ENCODE measurements at regions not wholly inside any gene's neighbourhood (a gene's known extent, or its start where the extent isn't known, plus 50 kb on each side); places are given as distances from the start of the nearest gene placed in this dataset.

DNA sequence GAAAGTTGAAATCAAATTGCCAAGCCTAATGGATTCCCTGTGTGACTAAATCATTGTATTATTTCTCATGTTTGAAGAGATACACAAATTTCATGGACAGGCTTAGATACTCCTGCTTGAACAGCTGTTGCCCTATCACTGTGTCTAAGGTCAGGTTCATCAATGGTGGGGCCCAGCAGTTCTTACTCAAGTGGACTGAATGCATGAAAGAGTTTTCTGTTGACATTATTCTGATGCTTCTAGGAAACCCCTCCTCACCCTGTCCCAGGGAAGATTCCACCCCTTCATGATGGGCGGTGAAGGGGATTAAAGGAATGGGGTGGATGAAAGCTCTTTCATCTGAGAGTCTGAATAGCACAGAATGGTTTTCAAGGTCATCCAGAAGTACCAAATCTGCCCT, 148.8 kb downstream of the INO80D start:
- H3K4me3 ChIP-seq (replicated peaks in 1 of 4; ENCODE audit: control extremely low read depth in 1 of 4, insufficient read depth in 1 of 4, low read depth in 3 of 4, low read length in 4 of 4) = no peak overlapping the region

DNA sequence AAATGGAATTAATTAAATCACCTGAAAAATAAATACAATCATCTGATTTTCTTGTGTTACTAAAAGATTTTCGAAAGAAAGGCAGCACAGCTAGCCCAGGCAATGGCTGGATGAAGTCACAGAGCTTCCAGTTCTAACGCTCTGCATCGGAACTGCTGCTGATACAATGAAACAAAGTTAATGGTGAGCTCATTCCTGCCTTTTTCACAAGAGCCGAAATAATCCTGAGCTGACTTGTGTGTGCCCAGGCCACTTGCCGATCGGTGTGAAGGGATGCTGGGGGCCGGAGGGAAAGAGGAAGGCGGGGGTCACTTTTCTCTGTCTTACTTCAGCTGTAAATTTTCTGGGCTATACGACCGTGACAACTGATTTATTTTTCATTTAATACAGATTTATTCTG, 149.5 kb downstream of the INO80D start:
- Histone ChIP-seq H4K20me1 (ENCODE audit: control insufficient read depth, extremely low read depth, insufficient read depth, low read length) (no peaks in the 10 kb centered on the region), H3K4me3 (replicated peaks in 1 of 4; ENCODE audit: control extremely low read depth in 1 of 4, insufficient read depth in 1 of 4, low read depth in 3 of 4, low read length in 4 of 4) (no peak overlapping the region), H3K36me3 (ENCODE audit: control insufficient read depth, insufficient read depth, low read length) (no peaks in the 10 kb centered on the region), H3K4me1 (ENCODE audit: control insufficient read depth, extremely low read depth, insufficient read depth, low read length) (no peaks in the 10 kb centered on the region), H3K9ac (ENCODE audit: insufficient read depth, low read length) (no peak overlapping the region), H2AFZ (ENCODE audit: low read length) (no peak overlapping the region), H3K27me3 (ENCODE audit: control insufficient read depth, insufficient read depth, low read length) (no peaks in the 10 kb centered on the region), H3K4me2 (ENCODE audit: extremely low read depth, insufficient read depth, low read length) (no peak overlapping the region), H3K9me3 (ENCODE audit: control insufficient read depth, insufficient read depth, low read depth, low read length) (no peaks in the 10 kb centered on the region), H3K27ac (ENCODE audit: insufficient read depth, low read length) (no peak overlapping the region), H3K79me2 (ENCODE audit: control insufficient read depth, insufficient read depth, low read length) (no peaks in the 10 kb centered on the region)
- no peak for DNase-seq (ENCODE audit: low read depth in 2 of 2)
- TF ChIP-seq, protein P1, sequence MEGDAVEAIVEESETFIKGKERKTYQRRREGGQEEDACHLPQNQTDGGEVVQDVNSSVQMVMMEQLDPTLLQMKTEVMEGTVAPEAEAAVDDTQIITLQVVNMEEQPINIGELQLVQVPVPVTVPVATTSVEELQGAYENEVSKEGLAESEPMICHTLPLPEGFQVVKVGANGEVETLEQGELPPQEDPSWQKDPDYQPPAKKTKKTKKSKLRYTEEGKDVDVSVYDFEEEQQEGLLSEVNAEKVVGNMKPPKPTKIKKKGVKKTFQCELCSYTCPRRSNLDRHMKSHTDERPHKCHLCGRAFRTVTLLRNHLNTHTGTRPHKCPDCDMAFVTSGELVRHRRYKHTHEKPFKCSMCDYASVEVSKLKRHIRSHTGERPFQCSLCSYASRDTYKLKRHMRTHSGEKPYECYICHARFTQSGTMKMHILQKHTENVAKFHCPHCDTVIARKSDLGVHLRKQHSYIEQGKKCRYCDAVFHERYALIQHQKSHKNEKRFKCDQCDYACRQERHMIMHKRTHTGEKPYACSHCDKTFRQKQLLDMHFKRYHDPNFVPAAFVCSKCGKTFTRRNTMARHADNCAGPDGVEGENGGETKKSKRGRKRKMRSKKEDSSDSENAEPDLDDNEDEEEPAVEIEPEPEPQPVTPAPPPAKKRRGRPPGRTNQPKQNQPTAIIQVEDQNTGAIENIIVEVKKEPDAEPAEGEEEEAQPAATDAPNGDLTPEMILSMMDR (conservative IDR thresholded peaks at IDR 0.05 in 1 of 2, IDR thresholded peaks at IDR 0.05 in 1 of 2; ENCODE audit: low read depth in 1 of 2, low read length in 2 of 2) = no peak

More for the DNA sequence above, 148.8 kb downstream of the INO80D start:
- Histone ChIP-seq H3K9ac (ENCODE audit: insufficient read depth, low read length) (no peak overlapping the region), H3K79me2 (ENCODE audit: control insufficient read depth, insufficient read depth, low read length) (no peaks in the 10 kb centered on the region), H3K27me3 (ENCODE audit: control insufficient read depth, insufficient read depth, low read length) (no peaks in the 10 kb centered on the region), H4K20me1 (ENCODE audit: control insufficient read depth, extremely low read depth, insufficient read depth, low read length) (no peaks in the 10 kb centered on the region), H3K4me2 (ENCODE audit: extremely low read depth, insufficient read depth, low read length) (no peak overlapping the region), H3K27ac (ENCODE audit: insufficient read depth, low read length) (no peak overlapping the region), H3K4me1 (ENCODE audit: control insufficient read depth, extremely low read depth, insufficient read depth, low read length) (no peaks in the 10 kb centered on the region), H3K36me3 (ENCODE audit: control insufficient read depth, insufficient read depth, low read length) (no peaks in the 10 kb centered on the region), H3K9me3 (ENCODE audit: control insufficient read depth, insufficient read depth, low read depth, low read length) (no peaks in the 10 kb centered on the region), H2AFZ (ENCODE audit: low read length) (no peak overlapping the region)
- no peak for TF ChIP-seq EZH2 (IDR thresholded peaks at IDR 0.05; ENCODE audit: low read length, missing control alignments)
- TF ChIP-seq, protein P1 (conservative IDR thresholded peaks at IDR 0.05 in 1 of 2, IDR thresholded peaks at IDR 0.05 in 1 of 2; ENCODE audit: low read depth in 1 of 2, low read length in 2 of 2) = no peak
- DNase-seq (ENCODE audit: low read depth in 2 of 2) = no peak

DNA sequence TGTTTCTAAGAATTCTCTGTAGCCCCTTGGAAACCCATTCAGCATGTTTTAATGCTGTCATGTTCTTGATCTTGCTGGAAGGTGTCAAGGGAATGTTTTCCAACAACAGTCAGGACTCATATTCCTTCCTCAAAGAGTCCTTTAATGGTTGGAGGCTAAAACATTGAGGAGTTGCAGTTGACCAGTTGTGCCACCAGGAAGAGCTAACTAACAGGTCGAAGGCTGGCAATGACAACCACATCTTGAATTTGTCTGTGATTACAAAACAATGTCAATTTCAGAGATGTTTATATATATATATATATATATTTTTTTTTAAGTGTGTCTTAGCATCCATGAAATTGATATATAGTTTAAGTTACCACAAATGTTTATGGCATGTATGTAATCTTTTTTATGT, 151.5 kb downstream of the INO80D start:
- Histone ChIP-seq H2AFZ (ENCODE audit: low read length) (no peak overlapping the region), H3K4me3 (replicated peaks in 1 of 4; ENCODE audit: control extremely low read depth in 1 of 4, insufficient read depth in 1 of 4, low read depth in 3 of 4, low read length in 4 of 4) (no peak overlapping the region), H3K27me3 (ENCODE audit: control insufficient read depth, insufficient read depth, low read length) (no peaks in the 10 kb centered on the region), H4K20me1 (ENCODE audit: control insufficient read depth, extremely low read depth, insufficient read depth, low read length) (no peaks in the 10 kb centered on the region), H3K79me2 (ENCODE audit: control insufficient read depth, insufficient read depth, low read length) (no peaks in the 10 kb centered on the region), H3K36me3 (ENCODE audit: control insufficient read depth, insufficient read depth, low read length) (no peaks in the 10 kb centered on the region), H3K9ac (ENCODE audit: insufficient read depth, low read length) (no peak overlapping the region), H3K27ac (ENCODE audit: insufficient read depth, low read length) (no peak overlapping the region), H3K9me3 (ENCODE audit: control insufficient read depth, insufficient read depth, low read depth, low read length) (no peaks in the 10 kb centered on the region), H3K4me2 (ENCODE audit: extremely low read depth, insufficient read depth, low read length) (no peak overlapping the region), H3K4me1 (ENCODE audit: control insufficient read depth, extremely low read depth, insufficient read depth, low read length) (no peaks in the 10 kb centered on the region)
- no peak for TF ChIP-seq EZH2 (IDR thresholded peaks at IDR 0.05; ENCODE audit: low read length, missing control alignments)
- TF ChIP-seq, protein P1 (conservative IDR thresholded peaks at IDR 0.05 in 1 of 2, IDR thresholded peaks at IDR 0.05 in 1 of 2; ENCODE audit: low read depth in 1 of 2, low read length in 2 of 2) = peak in 1 of 2 donors; percentile 22
- peak in 1 of 2 donors; percentile 11 for DNase-seq (ENCODE audit: low read depth in 2 of 2)

Measured in fibroblast of lung (primary cell).